HTR-8/SVneo (cell line): ENCODE measurements at regions not wholly inside any gene's neighbourhood (a gene's known extent, or its start where the extent isn't known, plus 50 kb on each side); places are given as distances from the start of the nearest gene placed in this dataset.
"Not testable (repeated sequence)": the region's sequence is repeated elsewhere in the genome, so short reads cannot be mapped to it uniquely, and the experiment has no call there.

Experiments
- DNase-seq: peaks from one replicate; pipeline ENCODE4 v3.0.0; 2011; ENCODE audit warnings: low spot score, mixed read lengths; ENCODE audit not compliant: insufficient read length
- FAIRE-seq: peaks from 2 replicates; lab custom pipeline; 2011; peaks lifted over from hg19 to GRCh38; lab: Jason Lieb, UNC

DNA sequence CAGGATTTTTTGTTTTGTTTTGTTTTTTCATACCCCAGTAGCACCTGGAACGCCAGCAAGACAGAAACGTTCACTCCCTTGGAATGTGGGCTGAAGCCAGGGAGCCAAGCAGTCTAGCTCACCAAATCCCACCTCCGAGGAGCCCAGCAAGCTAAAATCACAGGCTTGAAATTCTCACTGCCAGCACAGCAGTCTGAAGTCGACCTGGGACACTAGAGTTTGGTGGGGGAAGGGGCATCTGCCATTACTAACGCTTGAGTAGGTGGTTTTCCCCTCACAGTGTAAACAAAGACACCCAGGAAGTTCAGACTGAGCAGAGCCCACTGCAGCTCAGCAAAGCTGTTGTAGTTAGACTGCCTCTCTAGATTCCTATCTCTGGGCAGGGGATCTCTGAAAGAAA lies 99.6 kb upstream of the FGF16 start:
- FAIRE-seq: no peak

DNA sequence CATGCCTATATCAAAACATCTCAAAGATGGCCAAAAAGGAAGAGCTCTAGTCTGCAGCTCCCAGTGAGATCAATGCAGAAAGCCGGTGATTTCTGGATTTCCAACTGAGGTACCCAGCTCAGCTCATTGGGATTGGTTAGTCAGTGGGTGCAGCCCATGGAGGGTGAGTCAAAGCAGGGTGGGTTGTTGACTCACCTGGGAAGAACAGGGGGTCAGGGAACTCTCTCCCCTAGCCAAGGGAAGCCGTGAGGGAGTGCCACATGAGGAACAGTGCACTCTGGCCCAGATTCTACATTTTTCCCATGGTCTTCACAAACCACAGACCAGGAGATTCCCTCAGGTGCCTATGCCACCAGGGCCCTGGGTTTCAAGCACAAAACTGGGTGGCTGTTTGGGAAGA lies 57.3 kb upstream of the FGF16 start:
- DNase-seq: no peak
- no peak for FAIRE-seq

More for the DNA sequence above, 99.6 kb upstream of the FGF16 start:
- DNase-seq: no peak

DNA sequence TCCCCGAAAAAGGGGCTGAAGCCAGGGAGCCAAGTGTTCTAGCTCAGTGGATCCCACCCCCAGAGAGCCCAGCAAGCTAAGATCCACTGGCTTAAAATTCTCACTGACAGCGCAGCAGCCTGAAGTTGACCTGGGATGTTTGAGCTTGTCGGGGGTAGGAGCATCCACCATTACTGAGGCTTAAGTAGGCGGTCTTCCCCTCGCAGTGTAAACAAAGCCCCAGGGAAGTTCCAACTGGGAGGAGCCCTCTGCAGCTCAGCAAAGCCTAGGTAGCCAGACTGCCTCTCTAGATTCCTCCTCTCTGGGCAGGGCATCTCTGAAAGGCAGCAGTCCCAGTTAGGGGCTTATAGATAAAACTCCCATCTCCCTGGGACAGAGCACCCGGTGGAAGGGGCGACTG lies 56.8 kb upstream of the FGF16 start:
- not testable (repeated sequence) for FAIRE-seq, DNase-seq

DNA sequence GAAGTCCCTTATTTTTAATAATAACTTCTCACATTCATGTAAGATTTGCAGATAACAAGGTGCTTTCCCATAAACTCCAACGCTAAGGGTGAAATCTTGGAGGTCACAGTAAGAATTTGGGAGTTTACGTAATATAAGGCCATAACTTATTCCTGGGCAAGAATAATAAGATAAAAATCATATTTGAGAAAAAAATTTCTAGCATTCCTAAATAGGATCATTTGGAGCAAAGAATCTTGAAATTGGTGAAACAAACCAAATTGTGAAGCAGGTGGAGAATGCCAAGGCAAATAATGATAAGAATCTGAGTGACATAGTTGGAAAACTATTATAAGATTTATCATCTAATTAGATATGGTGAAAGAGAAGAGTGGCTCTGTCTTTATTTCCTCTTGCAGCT lies 50.4 kb upstream of the FGF16 start:
- FAIRE-seq: no peak

More for the DNA sequence above, 50.4 kb upstream of the FGF16 start:
- no peak for DNase-seq
